ENCODE measurements at regions not wholly inside any gene's neighbourhood (a gene's known extent, or its start where the extent isn't known, plus 50 kb on each side); places are given as distances from the start of the nearest gene placed in this dataset.

DNA sequence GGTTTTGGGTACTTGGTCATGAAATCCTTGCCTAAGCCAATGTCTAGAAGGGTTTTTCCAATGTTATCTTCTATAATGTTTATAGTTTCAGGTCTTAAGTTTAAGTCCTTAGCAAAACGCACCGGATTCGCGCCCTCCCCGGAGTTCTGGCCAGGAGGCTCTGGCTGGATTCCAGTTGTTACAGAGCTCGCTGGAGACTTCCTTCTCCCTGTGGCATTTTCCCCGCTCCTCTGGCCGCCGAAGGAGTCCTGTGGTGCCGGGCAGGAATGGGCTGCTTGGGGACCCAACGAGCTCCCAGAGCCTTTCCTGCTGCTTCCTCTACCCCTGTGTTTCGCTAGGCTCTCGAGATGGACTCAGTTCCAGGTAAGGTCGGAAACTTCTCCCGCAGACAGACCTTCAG, 335.9 kb downstream of the AEBP2 start:
- TF ChIP-seq EZH2 (IDR thresholded peaks at IDR 0.05; ENCODE audit: borderline replicate concordance, low read length), result no peak
- TF ChIP-seq, protein P1, sequence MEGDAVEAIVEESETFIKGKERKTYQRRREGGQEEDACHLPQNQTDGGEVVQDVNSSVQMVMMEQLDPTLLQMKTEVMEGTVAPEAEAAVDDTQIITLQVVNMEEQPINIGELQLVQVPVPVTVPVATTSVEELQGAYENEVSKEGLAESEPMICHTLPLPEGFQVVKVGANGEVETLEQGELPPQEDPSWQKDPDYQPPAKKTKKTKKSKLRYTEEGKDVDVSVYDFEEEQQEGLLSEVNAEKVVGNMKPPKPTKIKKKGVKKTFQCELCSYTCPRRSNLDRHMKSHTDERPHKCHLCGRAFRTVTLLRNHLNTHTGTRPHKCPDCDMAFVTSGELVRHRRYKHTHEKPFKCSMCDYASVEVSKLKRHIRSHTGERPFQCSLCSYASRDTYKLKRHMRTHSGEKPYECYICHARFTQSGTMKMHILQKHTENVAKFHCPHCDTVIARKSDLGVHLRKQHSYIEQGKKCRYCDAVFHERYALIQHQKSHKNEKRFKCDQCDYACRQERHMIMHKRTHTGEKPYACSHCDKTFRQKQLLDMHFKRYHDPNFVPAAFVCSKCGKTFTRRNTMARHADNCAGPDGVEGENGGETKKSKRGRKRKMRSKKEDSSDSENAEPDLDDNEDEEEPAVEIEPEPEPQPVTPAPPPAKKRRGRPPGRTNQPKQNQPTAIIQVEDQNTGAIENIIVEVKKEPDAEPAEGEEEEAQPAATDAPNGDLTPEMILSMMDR (conservative IDR thresholded peaks at IDR 0.05 in 1 of 2, IDR thresholded peaks at IDR 0.05 in 1 of 2; ENCODE audit: extremely low read depth in 1 of 2, insufficient read depth in 1 of 2, low read depth in 1 of 2, low read length in 2 of 2), result no peak

Data from mammary epithelial cell (primary cell).